Brain microvascular endothelial cell (primary cell): ENCODE measurements at regions not wholly inside any gene's neighbourhood (a gene's known extent, or its start where the extent isn't known, plus 50 kb on each side); places are given as distances from the start of the nearest gene placed in this dataset.

Experiments used
- DNase-seq: peaks from one replicate; pipeline ENCODE4 v3.0.0-alpha.2; 2020
- H3K27ac ChIP-seq: fragments of 250-450 bp; sonication (Bioruptor Pico); 2 replicates; pipeline ENCODE4 v1.5.1; 2020; ENCODE audit warnings: mild to moderate bottlenecking, moderate library complexity
- H3K27me3 ChIP-seq: fragments of 250-450 bp; sonication (Bioruptor Pico); replicated peaks from 2 replicates; pipeline ENCODE4 v1.5.1; 2020; ENCODE audit warnings: mild to moderate bottlenecking
- H3K36me3 ChIP-seq: fragments of 250-450 bp; sonication (Bioruptor Pico); replicated peaks from 2 replicates; pipeline ENCODE4 v1.5.1; 2020; ENCODE audit warnings: mild to moderate bottlenecking
- H3K4me3 ChIP-seq: 2 replicates; pipeline ENCODE4 v1.5.1; 2011; ENCODE audit warnings: low read depth, mild to moderate bottlenecking, control low read depth, low read length, moderate library complexity
- in situ Hi-C: cut with HindIII; loops from 2 replicates; pipeline ENCODE4 v1.10.0; 2017; ENCODE audit warnings: low sequenced_read_pairs, low pct_ligation_motif_present
- TF ChIP-seq, protein P1 (sequence below): IDR thresholded peaks from 2 replicates; pipeline ENCODE4 v1.5.1; 2011; ENCODE audit warnings: low read depth, mild to moderate bottlenecking, moderate library complexity, low read length, control low read depth, inconsistent platforms; ENCODE audit errors: missing control alignments

DNA sequence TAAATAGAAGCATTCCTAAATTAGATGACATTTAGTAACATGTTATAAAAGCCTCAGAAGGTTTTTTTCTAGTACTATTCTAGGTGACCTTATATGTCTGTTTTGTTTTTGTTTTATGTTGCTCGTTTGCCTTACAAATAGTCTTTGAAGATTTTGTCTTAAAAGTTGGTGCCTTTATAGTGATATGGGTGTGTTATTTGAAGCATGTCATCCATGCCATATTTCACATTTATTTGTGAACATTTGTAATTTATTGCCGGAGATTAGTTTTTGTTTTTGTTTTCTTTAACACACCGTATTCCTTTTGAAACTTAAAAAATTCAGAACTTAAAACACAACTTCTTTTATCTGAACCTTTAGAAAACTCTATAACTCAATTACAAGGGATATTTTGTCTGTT lies 422.8 kb upstream of the PCDH9 start:
- DNase-seq = no peak
- TF ChIP-seq, protein P1, sequence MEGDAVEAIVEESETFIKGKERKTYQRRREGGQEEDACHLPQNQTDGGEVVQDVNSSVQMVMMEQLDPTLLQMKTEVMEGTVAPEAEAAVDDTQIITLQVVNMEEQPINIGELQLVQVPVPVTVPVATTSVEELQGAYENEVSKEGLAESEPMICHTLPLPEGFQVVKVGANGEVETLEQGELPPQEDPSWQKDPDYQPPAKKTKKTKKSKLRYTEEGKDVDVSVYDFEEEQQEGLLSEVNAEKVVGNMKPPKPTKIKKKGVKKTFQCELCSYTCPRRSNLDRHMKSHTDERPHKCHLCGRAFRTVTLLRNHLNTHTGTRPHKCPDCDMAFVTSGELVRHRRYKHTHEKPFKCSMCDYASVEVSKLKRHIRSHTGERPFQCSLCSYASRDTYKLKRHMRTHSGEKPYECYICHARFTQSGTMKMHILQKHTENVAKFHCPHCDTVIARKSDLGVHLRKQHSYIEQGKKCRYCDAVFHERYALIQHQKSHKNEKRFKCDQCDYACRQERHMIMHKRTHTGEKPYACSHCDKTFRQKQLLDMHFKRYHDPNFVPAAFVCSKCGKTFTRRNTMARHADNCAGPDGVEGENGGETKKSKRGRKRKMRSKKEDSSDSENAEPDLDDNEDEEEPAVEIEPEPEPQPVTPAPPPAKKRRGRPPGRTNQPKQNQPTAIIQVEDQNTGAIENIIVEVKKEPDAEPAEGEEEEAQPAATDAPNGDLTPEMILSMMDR = no peak
- Histone ChIP-seq H3K4me3 (no peak overlapping the region), H3K27ac (no peak overlapping the region), H3K27me3 (no peaks in the 10 kb centered on the region), H3K36me3 (no peaks in the 10 kb centered on the region)
- in situ Hi-C loops = no loop called here

DNA sequence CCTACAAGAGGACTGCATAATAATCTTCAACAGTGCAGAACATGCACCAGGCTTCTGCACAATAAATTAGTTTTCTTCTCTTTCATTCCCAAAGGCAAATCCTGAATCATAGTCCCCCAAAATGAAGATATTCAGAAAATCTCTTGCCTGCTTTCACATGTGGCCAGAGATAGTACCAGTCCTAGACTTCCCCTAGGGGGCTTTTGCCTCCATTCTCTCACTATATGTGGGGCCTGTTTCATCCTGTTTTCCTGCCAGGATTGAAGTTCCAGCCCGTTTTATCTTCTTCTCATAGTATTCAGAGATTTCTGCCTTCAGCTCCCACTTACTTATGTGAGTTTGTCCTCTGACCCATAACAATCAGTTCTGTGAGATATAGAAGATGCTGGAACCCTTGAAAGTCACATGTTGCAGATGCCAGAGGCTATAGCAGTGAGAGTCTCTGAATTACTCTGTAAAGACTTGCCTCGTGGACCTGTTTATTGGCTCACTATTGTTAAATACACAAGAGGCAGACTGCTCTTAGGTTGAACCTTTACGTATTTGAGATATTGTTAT lies 421.9 kb upstream of the PCDH9 start:
- Histone ChIP-seq H3K27me3 (no peaks in the 10 kb centered on the region), H3K27ac (no peak overlapping the region), H3K4me3 (no peak overlapping the region), H3K36me3 (no peaks in the 10 kb centered on the region)
- in situ Hi-C loops = no loop called here
- TF ChIP-seq, protein P1 = peak; percentile 16
- DNase-seq = no peak

DNA sequence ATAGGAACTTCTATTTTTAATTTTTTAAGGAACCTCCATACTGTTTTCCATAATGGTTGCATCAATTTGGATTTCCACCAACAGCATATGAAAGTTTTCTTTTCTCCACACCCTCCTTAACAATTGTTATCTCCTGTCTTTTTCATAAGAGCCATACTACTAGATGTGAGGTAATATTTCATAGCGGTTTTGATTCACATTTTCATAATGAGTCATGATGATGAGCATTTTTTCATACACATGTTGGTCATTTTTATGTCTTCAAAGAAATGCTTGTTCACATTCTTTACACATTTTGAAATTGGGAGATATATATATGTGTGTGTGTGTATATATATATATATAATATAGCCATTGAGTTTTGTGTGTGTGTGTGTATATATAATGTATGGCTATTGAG lies 420.3 kb upstream of the PCDH9 start:
- no peak overlapping the region for H3K4me3 ChIP-seq
- no peaks in the 10 kb centered on the region for H3K36me3 ChIP-seq
- TF ChIP-seq, protein P1 = no peak
- no peaks in the 10 kb centered on the region for H3K27me3 ChIP-seq
- no peak for DNase-seq
- in situ Hi-C loops = no loop called here
- H3K27ac ChIP-seq = no peak overlapping the region

DNA sequence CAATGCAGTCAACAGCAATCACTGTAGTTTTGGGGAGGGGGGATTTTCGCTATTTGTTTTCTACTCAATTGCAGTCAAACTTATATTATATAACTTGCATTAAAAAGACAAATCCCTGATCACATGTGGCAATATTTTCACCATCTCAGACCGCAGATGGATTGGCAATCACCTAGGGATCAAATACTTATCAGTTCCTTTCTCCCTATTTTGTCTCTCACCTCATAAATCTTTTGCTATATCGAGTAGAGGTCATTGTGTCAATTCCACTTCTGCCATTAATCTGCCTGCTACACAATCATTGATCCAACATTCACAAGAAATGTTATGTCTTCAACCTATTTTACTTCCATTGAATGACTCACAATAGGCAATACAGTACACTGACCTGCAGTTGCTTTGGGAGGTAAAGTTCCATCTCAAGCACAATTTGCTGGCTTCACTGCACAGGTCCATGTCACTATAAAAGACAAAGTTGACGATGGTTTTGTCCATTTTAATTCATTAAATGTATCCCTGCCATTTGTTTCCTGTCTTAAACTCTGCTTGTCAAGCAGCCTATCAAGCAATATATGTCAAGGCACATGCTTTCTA lies 415.8 kb upstream of the PCDH9 start:
- in situ Hi-C loops = no loop called here
- no peaks in the 10 kb centered on the region for H3K27me3 ChIP-seq
- DNase-seq = no peak
- no peak overlapping the region for H3K4me3 ChIP-seq
- H3K36me3 ChIP-seq = no peaks in the 10 kb centered on the region
- H3K27ac ChIP-seq = no peak overlapping the region
- TF ChIP-seq, protein P1 = no peak

DNA sequence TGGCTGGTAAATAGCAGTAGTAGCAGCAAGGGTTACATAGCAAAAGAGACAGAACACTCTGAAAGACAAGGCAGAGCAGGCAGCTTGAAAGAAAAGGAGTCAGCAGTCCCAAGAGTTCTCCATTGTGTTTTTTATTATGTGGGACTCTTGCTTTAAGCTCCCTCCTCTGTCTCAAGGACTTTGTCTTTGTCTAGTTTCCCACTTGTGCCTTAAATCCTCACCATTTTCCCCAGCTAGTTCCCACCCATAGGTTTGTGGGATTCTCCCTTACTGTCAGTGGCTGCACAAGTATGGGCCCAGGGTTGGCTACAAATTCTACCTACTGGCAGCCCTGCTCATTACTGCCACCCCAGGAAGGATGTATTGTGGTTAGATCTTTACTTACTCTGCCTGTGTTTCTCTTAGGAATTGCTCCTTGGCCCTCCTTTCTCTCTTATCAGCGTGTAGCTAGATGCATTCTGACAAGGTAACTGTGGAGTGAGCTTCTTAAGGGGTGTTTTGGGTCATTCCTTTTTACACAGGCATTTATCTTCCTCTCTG lies 413.4 kb upstream of the PCDH9 start:
- in situ Hi-C loops = no loop called here
- H3K36me3 ChIP-seq = no peaks in the 10 kb centered on the region
- H3K27me3 ChIP-seq = no peaks in the 10 kb centered on the region
- TF ChIP-seq, protein P1 = peak; percentile 15
- no peak for DNase-seq
- no peak overlapping the region for H3K27ac ChIP-seq
- no peak overlapping the region for H3K4me3 ChIP-seq

DNA sequence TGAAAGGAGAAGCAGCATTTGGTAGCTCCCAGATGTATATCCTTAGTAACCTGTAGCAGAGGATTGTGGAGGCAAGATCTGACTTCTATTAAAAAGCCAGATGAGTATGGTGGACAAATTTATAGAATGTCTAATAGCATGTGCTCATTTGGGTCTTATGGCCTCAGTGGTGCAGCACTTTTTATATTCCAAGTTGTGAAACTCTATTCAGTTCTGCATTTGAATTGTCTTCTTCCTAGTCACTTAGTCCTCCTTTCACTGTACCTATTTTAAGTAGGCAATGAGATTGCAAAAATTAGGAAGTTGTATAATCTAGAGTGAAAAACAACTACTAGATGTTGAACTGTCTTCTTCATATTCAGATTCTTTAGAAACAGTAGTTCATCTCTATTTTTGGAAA lies 412.5 kb upstream of the PCDH9 start:
- TF ChIP-seq, protein P1 = no peak
- DNase-seq = no peak
- in situ Hi-C loops = no loop called here
- no peak overlapping the region for H3K27ac ChIP-seq
- H3K4me3 ChIP-seq = no peak overlapping the region
- H3K36me3 ChIP-seq = no peaks in the 10 kb centered on the region
- H3K27me3 ChIP-seq = no peaks in the 10 kb centered on the region
